ENCODE measurements at regions not wholly inside any gene's neighbourhood (a gene's known extent, or its start where the extent isn't known, plus 50 kb on each side); places are given as distances from the start of the nearest gene placed in this dataset.
"Not testable (repeated sequence)": the region's sequence is repeated elsewhere in the genome, so short reads cannot be mapped to it uniquely, and the experiment has no call there.

- Mint-ChIP-seq H3K4me1 (no peaks in the 10 kb centered on the region), H3K9me3 (peaks cover 10% of the 10 kb centered on the region), H3K4me3 (no peak overlapping the region), H3K36me3 (ENCODE audit: low read depth) (no peaks in the 10 kb centered on the region), H3K27me3 (peaks cover 3% of the 10 kb centered on the region), H3K27ac (no peak overlapping the region)
- ATAC-seq, result no peak
- DNase-seq, result no peak
These were observed 786.4 kb downstream of the MCTP2 start for GRCh38 chr15:95017666-95018328.

- Mint-ChIP-seq H3K27me3 (peaks cover 5% of the 10 kb centered on the region), H3K36me3 (ENCODE audit: low read depth) (no peaks in the 10 kb centered on the region), H3K27ac (no peak overlapping the region), H3K4me3 (no peak overlapping the region), H3K4me1 (no peaks in the 10 kb centered on the region), H3K9me3 (peaks cover 14% of the 10 kb centered on the region)
- DNase-seq, result no peak
- peak; percentile 71 for ATAC-seq
These were observed 787.7 kb downstream of the MCTP2 start for GRCh38 chr15:95018888-95019545.

DNA sequence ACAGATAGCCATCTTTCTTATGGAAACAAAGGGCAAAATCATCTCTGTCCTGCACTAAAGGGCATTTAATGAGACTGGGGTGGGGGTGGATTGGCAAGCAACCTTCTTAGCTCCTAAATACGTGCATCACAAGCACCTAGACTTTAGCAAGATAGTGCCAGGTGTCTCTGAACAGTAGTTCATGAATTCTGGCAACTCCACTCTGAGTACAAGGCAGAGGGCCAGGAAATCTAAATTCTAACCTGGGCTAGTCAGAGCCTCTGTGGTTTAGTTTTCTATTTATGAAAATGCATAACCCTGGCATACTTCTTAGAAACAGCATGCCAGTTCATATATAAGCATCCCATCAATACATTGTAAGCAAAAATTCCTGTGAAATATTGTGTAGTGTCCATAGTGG is 788.5 kb downstream of the MCTP2 start:
- peaks cover 5% of the 10 kb centered on the region for H3K27me3 Mint-ChIP-seq
- H3K4me3 Mint-ChIP-seq, result no peak overlapping the region
- no peaks in the 10 kb centered on the region for H3K4me1 Mint-ChIP-seq
- peaks cover 14% of the 10 kb centered on the region for H3K9me3 Mint-ChIP-seq
- H3K27ac Mint-ChIP-seq, result no peak overlapping the region
- ATAC-seq (no peak), DNase-seq (no peak)
- no peaks in the 10 kb centered on the region for H3K36me3 Mint-ChIP-seq (ENCODE audit: low read depth)

DNA sequence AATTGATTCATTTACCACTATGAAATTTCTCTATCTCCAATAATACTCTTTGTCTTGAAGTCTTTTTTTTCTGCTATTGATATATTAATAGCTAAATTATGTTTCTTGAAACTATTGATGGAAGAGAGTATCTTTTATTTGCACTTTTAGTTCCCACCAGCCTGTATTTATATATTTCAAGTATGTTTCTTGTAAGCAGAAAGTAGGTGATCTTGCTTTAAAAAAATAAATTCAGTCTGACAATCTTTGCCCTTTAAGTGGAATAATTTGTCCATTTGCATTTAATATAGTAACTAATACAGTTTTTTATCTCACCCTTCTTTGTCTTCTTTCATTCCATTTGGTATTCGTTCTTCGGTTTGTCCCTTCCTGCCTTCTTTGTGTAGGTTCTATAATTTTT is 790.5 kb downstream of the MCTP2 start:
- Mint-ChIP-seq H3K4me1 (no peaks in the 10 kb centered on the region), H3K27ac (no peak overlapping the region), H3K36me3 (ENCODE audit: low read depth) (no peaks in the 10 kb centered on the region), H3K4me3 (no peak overlapping the region), H3K9me3 (peaks cover 14% of the 10 kb centered on the region), H3K27me3 (peaks cover 5% of the 10 kb centered on the region)
- ATAC-seq (no peak), DNase-seq (no peak)

GRCh38 chr15:95024351-95024750 is 793.0 kb downstream of the MCTP2 start:
- Mint-ChIP-seq H3K4me1 (no peaks in the 10 kb centered on the region), H3K27ac (no peak overlapping the region), H3K27me3 (peaks cover 5% of the 10 kb centered on the region), H3K4me3 (no peak overlapping the region), H3K36me3 (ENCODE audit: low read depth) (no peaks in the 10 kb centered on the region), H3K9me3 (peaks cover 14% of the 10 kb centered on the region)
- ATAC-seq (no peak), DNase-seq (no peak)

DNA sequence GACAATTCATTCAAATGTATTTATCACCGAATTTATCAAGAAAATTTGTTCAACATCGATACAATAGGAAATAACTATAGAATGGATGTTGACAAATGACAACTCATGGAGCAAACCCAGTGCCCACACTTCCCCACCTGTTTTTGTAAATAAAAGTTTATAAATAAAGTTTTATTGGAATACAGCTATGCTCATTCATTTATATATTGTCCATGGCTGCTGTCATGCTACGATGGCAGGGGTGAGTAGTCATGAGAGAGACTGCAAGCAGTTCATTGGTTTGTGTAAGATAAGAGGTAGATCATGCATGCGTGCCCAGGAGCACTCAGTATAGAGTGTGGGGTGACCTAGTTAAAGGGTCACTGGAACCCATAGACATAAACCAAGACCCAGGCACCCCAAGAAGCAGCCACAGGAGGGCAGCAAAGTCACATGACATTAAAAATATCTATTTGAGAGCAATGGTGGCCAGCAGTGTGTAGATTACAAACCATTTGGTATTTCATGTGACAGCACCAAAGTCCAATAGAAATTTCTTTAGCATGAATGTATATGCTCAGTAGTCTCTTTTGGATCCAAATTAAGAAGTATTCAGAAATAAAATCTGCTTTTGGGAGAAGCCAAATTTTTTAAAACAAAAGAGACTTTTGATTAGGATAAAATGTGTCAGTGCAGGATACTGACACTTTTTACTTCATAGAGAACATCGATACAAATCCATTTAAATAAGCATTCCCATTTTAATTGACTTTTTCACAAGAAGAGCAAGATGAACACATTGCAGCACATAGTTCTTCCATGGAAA is 794.8 kb downstream of the MCTP2 start:
- peak; percentile 19 for DNase-seq
- Mint-ChIP-seq H3K36me3 (ENCODE audit: low read depth) (no peaks in the 10 kb centered on the region), H3K27me3 (peaks cover 2% of the 10 kb centered on the region), H3K27ac (no peak overlapping the region), H3K9me3 (peaks cover 14% of the 10 kb centered on the region), H3K4me3 (no peak overlapping the region), H3K4me1 (no peaks in the 10 kb centered on the region)
- ATAC-seq, result no peak

DNA sequence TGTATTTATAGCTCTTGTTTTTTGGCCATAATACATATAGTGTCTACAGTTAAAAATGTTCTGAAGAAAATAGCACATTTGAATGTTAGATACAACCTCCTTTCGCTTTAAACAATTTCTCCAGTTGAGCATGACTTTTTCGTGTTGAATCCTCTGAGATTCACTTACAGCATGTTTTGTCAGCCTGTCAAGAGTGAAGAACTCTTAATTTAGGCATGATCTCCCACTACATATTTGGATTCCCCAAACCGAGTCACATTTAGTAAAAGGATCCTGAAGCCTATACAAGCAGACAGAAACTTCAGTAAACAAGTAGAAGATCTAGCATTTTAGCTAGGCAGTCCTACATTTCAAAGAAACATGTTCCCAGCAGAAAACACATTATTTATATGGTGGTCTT is 796.6 kb downstream of the MCTP2 start:
- H3K36me3 Mint-ChIP-seq (ENCODE audit: low read depth), result no peaks in the 10 kb centered on the region
- peaks cover 2% of the 10 kb centered on the region for H3K27me3 Mint-ChIP-seq
- no peak overlapping the region for H3K4me3 Mint-ChIP-seq
- no peaks in the 10 kb centered on the region for H3K4me1 Mint-ChIP-seq
- DNase-seq, result no peak
- no peak for ATAC-seq
- H3K27ac Mint-ChIP-seq, result no peak overlapping the region
- peaks cover 9% of the 10 kb centered on the region for H3K9me3 Mint-ChIP-seq

- peaks cover 8% of the 10 kb centered on the region for H3K9me3 Mint-ChIP-seq
- no peaks in the 10 kb centered on the region for H3K36me3 Mint-ChIP-seq (ENCODE audit: low read depth)
- no peaks in the 10 kb centered on the region for H3K4me1 Mint-ChIP-seq
- no peak overlapping the region for H3K4me3 Mint-ChIP-seq
- no peaks in the 10 kb centered on the region for H3K27me3 Mint-ChIP-seq
- DNase-seq (no peak), ATAC-seq (no peak)
- H3K27ac Mint-ChIP-seq, result no peak overlapping the region
These were observed 800.8 kb downstream of the MCTP2 start for GRCh38 chr15:95032156-95032555.

DNA sequence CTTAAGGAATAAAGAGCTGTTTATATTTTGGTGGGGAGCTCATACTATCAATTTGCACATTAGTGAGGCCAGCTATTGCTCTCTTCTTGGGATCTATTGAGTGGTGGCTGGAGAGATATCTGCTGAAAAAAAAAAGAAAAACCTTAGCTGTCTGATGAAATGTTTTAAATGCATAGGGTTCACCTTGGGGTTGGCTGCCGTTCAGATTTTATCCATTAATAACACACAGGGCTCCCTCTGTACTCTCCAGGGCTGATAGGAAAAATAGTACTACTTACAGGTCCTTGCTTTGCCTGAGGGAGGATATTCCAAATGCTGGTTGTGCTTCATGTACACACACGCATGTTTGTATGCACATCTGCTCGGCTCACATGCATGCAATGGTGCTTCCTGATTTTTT is 803.7 kb downstream of the MCTP2 start:
- no peak overlapping the region for H3K27ac Mint-ChIP-seq
- DNase-seq (no peak), ATAC-seq (no peak)
- no peak overlapping the region for H3K4me3 Mint-ChIP-seq
- peaks cover 2% of the 10 kb centered on the region for H3K27me3 Mint-ChIP-seq
- H3K4me1 Mint-ChIP-seq, result no peaks in the 10 kb centered on the region
- peaks cover 8% of the 10 kb centered on the region for H3K9me3 Mint-ChIP-seq
- no peaks in the 10 kb centered on the region for H3K36me3 Mint-ChIP-seq (ENCODE audit: low read depth)

DNA sequence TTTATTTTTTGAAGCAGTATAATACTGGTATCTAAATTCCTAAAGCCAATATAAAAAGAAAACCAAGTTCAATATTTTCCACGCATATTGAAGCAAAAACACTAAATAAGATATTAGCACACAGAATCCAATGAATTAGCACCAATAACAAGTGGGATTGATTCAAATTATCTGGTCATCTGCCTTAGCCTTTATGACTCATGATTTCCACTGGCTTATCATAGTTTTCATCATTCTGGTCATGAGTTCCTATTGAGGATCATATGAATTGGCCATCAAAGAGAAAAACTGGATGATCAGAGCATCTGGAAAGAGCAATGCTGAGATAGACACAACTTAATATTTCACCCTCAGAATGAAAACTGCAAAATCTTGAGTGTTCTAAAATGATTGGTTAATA is 809.9 kb downstream of the MCTP2 start:
- DNase-seq, result no peak
- no peaks in the 10 kb centered on the region for H3K4me1 Mint-ChIP-seq
- no peak for ATAC-seq
- H3K27ac Mint-ChIP-seq, result no peak overlapping the region
- no peak overlapping the region for H3K4me3 Mint-ChIP-seq
- H3K36me3 Mint-ChIP-seq (ENCODE audit: low read depth), result no peaks in the 10 kb centered on the region
- no peaks in the 10 kb centered on the region for H3K9me3 Mint-ChIP-seq
- H3K27me3 Mint-ChIP-seq, result peaks cover 2% of the 10 kb centered on the region

DNA sequence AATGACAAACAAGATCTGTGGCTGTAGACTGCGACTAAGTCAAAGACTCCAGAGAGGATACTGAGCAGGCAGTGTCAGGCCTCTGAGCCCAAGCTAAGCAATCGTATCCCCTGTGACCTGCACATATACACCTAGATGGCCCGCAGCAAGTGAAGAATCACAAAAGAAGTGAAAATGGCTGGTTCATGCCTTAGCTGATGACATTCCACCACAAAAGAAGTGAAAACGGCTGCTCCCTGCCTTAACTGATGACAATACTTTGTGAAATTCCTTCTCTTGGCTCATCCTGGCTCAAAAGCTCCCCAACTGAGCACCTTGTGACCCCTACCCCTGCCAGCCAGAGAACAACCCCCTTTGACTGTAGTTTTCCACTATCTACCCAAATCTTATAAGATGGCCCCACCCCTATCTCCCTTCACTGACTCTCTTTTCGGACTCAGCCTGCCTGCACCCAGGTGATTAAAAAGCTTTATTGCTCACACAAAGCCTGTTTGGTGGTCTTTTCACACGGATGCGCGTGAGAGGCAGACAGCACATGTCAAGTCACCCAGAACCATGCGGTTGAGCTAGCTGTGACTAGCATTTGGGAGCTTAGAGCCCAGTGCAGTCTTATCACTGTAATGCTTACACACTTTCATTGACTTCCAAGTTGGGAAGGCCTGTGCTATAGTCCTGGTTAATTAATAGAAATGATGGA is 812.0 kb downstream of the MCTP2 start:
- H3K27ac Mint-ChIP-seq, result not testable (repeated sequence)

GRCh38 chr15:95043933-95044313 is 812.6 kb downstream of the MCTP2 start:
- Mint-ChIP-seq H3K4me3 (no peak overlapping the region), H3K4me1 (no peaks in the 10 kb centered on the region), H3K9me3 (peaks cover 11% of the 10 kb centered on the region), H3K36me3 (ENCODE audit: low read depth) (no peaks in the 10 kb centered on the region), H3K27me3 (no peaks in the 10 kb centered on the region), H3K27ac (no peak overlapping the region)
- DNase-seq (no peak), ATAC-seq (no peak)

More for the DNA sequence above, 812.0 kb downstream of the MCTP2 start:
- not testable (repeated sequence) for H3K4me1 Mint-ChIP-seq; H3K36me3 Mint-ChIP-seq (ENCODE audit: low read depth); H3K27me3 Mint-ChIP-seq; H3K4me3 Mint-ChIP-seq; DNase-seq; ATAC-seq
- peaks cover 10% of the 10 kb centered on the region for H3K9me3 Mint-ChIP-seq

DNA sequence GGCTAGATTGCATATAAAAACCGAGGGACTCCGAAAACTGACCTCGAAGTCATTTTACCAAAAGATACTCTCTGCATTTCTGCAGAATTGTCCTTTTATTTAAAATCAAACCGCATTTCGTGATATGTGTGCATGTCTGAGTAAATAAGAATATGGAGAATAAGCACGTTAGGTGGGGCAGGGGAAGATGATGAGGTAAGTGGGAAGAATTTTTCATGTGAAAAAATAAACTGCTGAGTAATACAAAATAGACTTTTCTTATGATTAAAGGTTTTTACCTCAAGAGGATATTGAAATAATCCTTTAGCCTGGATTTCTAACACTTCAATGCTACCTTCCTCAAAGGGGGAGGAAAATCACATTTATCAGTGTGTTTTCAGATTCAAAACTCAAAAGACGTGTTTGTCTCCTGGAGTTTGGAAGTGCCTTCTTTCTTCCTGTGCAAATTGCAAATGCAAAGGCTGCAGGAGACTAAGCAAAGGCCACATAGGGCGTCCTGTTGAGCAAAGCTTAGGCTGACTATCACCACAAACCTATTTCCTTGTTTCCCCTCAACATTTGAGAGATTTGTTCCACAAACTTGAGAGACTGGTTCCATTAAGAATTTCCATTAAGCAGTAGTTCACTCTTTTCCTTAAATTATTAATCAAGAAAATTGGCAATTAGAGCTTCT is 813.5 kb downstream of the MCTP2 start:
- DNase-seq (no peak), ATAC-seq (no peak)
- H3K9me3 Mint-ChIP-seq, result peaks cover 11% of the 10 kb centered on the region
- H3K36me3 Mint-ChIP-seq (ENCODE audit: low read depth), result no peaks in the 10 kb centered on the region
- H3K27ac Mint-ChIP-seq, result no peak overlapping the region
- H3K4me3 Mint-ChIP-seq, result no peak overlapping the region
- H3K4me1 Mint-ChIP-seq, result no peaks in the 10 kb centered on the region
- H3K27me3 Mint-ChIP-seq, result no peaks in the 10 kb centered on the region

DNA sequence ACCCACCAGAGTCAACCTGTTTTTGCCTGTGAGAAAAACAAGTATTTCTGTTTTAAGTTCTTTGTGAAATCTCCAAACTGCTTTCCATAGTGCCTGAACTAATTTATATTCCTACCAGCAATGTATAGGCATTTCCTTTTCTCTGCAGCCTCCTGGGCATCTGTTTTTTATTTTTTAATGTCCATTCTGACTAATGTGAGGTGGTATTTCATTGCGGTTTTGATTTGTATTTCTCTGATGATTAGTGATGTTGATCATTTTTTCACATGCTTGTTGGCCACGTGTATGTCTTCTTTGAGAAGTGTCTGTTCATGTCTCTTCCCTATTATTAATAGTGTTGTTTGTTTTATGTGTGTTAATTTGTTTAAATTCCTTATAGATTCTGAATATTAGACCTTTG is 820.5 kb downstream of the MCTP2 start:
- DNase-seq, result no peak
- Mint-ChIP-seq H3K4me1 (no peaks in the 10 kb centered on the region), H3K36me3 (ENCODE audit: low read depth) (no peaks in the 10 kb centered on the region), H3K9me3 (peaks cover 28% of the 10 kb centered on the region), H3K4me3 (no peak overlapping the region), H3K27me3 (no peaks in the 10 kb centered on the region), H3K27ac (no peak overlapping the region)
- ATAC-seq, result no peak

Data from activated naive CD8-positive, alpha-beta T cell treated with anti-CD3 and anti-CD28 coated beads, Interleukin-2, amount 50 U/mL, for 24 hours (primary cell).